Effector CD8-positive, alpha-beta T cell (primary cell): ENCODE measurements at regions not wholly inside any gene's neighbourhood (a gene's known extent, or its start where the extent isn't known, plus 50 kb on each side); places are given as distances from the start of the nearest gene placed in this dataset.
"Not testable (repeated sequence)": the region's sequence is repeated elsewhere in the genome, so short reads cannot be mapped to it uniquely, and the experiment has no call there.

Source experiments
- DNase-seq: peaks from one replicate; lab custom pipeline; 2025; lab: John Stamatoyannopoulos, UW

- no peak for DNase-seq
These were observed 917.0 kb downstream of the TYW1 start for GRCh38 chr7:67913604-67914003.

GRCh38 chr7:67916111-67916510, 919.5 kb downstream of the TYW1 start:
- DNase-seq: not testable (repeated sequence)

GRCh38 chr7:67916571-67917436, 920.2 kb downstream of the TYW1 start:
- no peak for DNase-seq

- no peak for DNase-seq
These were observed 920.8 kb downstream of the TYW1 start for GRCh38 chr7:67917437-67917755.

- no peak for DNase-seq
These were observed 921.5 kb downstream of the TYW1 start for GRCh38 chr7:67918158-67918557.

GRCh38 chr7:67923286-67923685, 926.7 kb downstream of the TYW1 start:
- DNase-seq: no peak

- no peak for DNase-seq
These were observed 931.5 kb downstream of the TYW1 start for GRCh38 chr7:67928141-67928540.

- not testable (repeated sequence) for DNase-seq
These were observed 939.8 kb downstream of the TYW1 start for GRCh38 chr7:67936447-67936846.

- no peak for DNase-seq
These were observed 943.8 kb downstream of the TYW1 start for GRCh38 chr7:67940400-67940799.

- no peak for DNase-seq
These were observed 950.6 kb downstream of the TYW1 start for GRCh38 chr7:67947191-67947590.

GRCh38 chr7:67947646-67948045, 951.0 kb downstream of the TYW1 start:
- no peak for DNase-seq

- no peak for DNase-seq
These were observed 953.9 kb downstream of the TYW1 start for GRCh38 chr7:67950321-67951083.

GRCh38 chr7:67955061-67955460, 958.4 kb downstream of the TYW1 start:
- DNase-seq: no peak

GRCh38 chr7:67962863-67963262, 966.2 kb downstream of the TYW1 start:
- no peak for DNase-seq

- no peak for DNase-seq
These were observed 979.9 kb downstream of the TYW1 start for GRCh38 chr7:67976490-67976889.

- no peak for DNase-seq
These were observed 986.9 kb downstream of the TYW1 start for GRCh38 chr7:67983486-67983885.

- DNase-seq: no peak
These were observed 987.7 kb downstream of the TYW1 start for GRCh38 chr7:67984326-67984725.

GRCh38 chr7:67989142-67989541, 992.5 kb downstream of the TYW1 start:
- no peak for DNase-seq

- no peak for DNase-seq
These were observed 993.4 kb downstream of the TYW1 start for GRCh38 chr7:67990003-67990402.

- DNase-seq: no peak
These were observed 994.1 kb downstream of the TYW1 start for GRCh38 chr7:67990716-67991115.

- no peak for DNase-seq
These were observed 995.7 kb downstream of the TYW1 start for GRCh38 chr7:67992287-67992686.

GRCh38 chr7:68005992-68006391, 1009.4 kb downstream of the TYW1 start:
- no peak for DNase-seq

GRCh38 chr7:68006619-68007018, 1010.0 kb downstream of the TYW1 start:
- DNase-seq: no peak
